ENCODE measurements at regions not wholly inside any gene's neighbourhood (a gene's known extent, or its start where the extent isn't known, plus 50 kb on each side); places are given as distances from the start of the nearest gene placed in this dataset.

DNA sequence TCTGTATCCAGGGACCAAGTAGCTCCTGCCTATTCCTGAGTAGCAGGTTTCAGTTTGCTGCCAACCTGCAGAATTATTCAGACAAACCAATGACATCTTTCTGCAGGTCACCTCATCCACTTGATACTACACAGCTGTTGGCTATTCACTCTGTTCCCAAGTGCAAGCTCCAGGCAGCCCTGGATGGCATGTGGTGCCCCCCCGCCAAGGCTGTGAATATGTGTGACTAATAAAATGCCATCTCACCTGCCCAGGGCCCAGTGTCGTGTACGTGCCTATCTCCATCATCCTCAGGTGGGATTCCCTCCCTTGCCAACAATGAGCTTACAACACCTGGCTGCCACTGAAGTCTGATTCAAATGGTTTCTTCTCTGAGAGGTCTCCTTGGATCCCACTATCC lies 125.8 kb downstream of the RAB11FIP2 start:
- Histone ChIP-seq H3K27me3 (ENCODE audit: insufficient read depth, low read length) (peaks cover 37% of the 10 kb centered on the region), H3K36me3 (ENCODE audit: control insufficient read depth in 1 of 2, insufficient read depth in 2 of 2, low read length in 2 of 2) (no peaks in the 10 kb centered on the region), H2AFZ (ENCODE audit: low read depth, low read length, poor library complexity, severe bottlenecking) (no peak overlapping the region), H3K9me3 (ENCODE audit: control insufficient read depth in 1 of 2, insufficient read depth in 1 of 2, low read depth in 1 of 2, low read length in 2 of 2) (no peaks in the 10 kb centered on the region), H4K20me1 (ENCODE audit: insufficient read depth) (no peaks in the 10 kb centered on the region), H3K4me1 (ENCODE audit: control insufficient read depth in 1 of 2, insufficient read depth in 2 of 2, low read length in 2 of 2) (no peaks in the 10 kb centered on the region), H3K9me2 (ENCODE audit: insufficient read depth) (no peaks in the 10 kb centered on the region), H3K4me2 (ENCODE audit: low read length) (no peak overlapping the region), H3K9ac (ENCODE audit: low read length) (no peak overlapping the region), H3K79me2 (ENCODE audit: insufficient read depth, low read length) (no peaks in the 10 kb centered on the region), H3K4me3 (replicated peaks in 1 of 2; ENCODE audit: low read depth in 1 of 2, low read length in 2 of 2) (no peak overlapping the region), H3K27ac (ENCODE audit: low read depth, low read length) (no peak overlapping the region)
- DNase-seq (ENCODE audit: low read depth, low spot score) (no peak), ATAC-seq (no peak)
- RAD21 ChIA-PET (ENCODE audit: low non-redundant PET in 1 of 2, low total read pairs in 2 of 2, uncharacterized antibody in 2 of 2, unreplicated experiment in 2 of 2), result no interaction called here
- intact Hi-C loops (cut with micrococcal nuclease), result no loop called here
- BruUV-seq (replicated peaks), result no TSS peak
- TF ChIP-seq, protein P1, sequence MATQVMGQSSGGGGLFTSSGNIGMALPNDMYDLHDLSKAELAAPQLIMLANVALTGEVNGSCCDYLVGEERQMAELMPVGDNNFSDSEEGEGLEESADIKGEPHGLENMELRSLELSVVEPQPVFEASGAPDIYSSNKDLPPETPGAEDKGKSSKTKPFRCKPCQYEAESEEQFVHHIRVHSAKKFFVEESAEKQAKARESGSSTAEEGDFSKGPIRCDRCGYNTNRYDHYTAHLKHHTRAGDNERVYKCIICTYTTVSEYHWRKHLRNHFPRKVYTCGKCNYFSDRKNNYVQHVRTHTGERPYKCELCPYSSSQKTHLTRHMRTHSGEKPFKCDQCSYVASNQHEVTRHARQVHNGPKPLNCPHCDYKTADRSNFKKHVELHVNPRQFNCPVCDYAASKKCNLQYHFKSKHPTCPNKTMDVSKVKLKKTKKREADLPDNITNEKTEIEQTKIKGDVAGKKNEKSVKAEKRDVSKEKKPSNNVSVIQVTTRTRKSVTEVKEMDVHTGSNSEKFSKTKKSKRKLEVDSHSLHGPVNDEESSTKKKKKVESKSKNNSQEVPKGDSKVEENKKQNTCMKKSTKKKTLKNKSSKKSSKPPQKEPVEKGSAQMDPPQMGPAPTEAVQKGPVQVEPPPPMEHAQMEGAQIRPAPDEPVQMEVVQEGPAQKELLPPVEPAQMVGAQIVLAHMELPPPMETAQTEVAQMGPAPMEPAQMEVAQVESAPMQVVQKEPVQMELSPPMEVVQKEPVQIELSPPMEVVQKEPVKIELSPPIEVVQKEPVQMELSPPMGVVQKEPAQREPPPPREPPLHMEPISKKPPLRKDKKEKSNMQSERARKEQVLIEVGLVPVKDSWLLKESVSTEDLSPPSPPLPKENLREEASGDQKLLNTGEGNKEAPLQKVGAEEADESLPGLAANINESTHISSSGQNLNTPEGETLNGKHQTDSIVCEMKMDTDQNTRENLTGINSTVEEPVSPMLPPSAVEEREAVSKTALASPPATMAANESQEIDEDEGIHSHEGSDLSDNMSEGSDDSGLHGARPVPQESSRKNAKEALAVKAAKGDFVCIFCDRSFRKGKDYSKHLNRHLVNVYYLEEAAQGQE (IDR thresholded peaks at IDR 0.05; ENCODE audit: low read depth), result no peak
- TF ChIP-seq ELF1 (IDR thresholded peaks at IDR 0.05; ENCODE audit: borderline replicate concordance, low read depth) (no peak), POLR2AphosphoS5 (IDR thresholded peaks at IDR 0.05; ENCODE audit: low read depth, low read length) (no peak), JUND (IDR thresholded peaks at IDR 0.05) (no peak)
- TF ChIP-seq, protein P2, sequence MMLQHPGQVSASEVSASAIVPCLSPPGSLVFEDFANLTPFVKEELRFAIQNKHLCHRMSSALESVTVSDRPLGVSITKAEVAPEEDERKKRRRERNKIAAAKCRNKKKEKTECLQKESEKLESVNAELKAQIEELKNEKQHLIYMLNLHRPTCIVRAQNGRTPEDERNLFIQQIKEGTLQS (IDR thresholded peaks at IDR 0.05), result no peak
- CTCF ChIA-PET, result no interaction called here
- POLR2A ChIA-PET, result no interaction called here

DNA sequence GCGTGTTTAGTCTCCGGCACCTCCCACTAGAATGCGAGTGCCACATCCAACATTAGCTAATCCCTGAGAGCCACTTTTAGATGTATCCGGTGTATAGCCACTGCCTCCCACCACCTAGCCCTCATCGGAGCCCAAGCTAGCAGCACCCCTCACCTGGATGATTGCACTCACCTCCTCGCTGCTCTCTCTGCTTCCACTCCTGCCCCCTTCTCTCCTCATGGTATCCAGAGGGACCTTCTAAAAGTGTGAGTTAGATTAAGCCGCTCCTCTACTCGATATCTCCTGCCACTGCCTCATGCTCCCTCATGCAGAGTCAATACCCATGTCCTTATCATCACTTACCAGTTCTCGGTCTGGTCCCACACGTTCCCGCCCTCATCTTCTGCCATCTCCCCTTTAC lies 125.3 kb downstream of the RAB11FIP2 start:
- Histone ChIP-seq H3K9ac (ENCODE audit: low read length) (no peak overlapping the region), H3K9me2 (ENCODE audit: insufficient read depth) (no peaks in the 10 kb centered on the region), H3K4me3 (replicated peaks in 1 of 2; ENCODE audit: low read depth in 1 of 2, low read length in 2 of 2) (no peak overlapping the region), H3K36me3 (ENCODE audit: control insufficient read depth in 1 of 2, insufficient read depth in 2 of 2, low read length in 2 of 2) (no peaks in the 10 kb centered on the region), H3K27ac (ENCODE audit: low read depth, low read length) (no peak overlapping the region), H3K4me1 (ENCODE audit: control insufficient read depth in 1 of 2, insufficient read depth in 2 of 2, low read length in 2 of 2) (no peaks in the 10 kb centered on the region), H4K20me1 (ENCODE audit: insufficient read depth) (no peaks in the 10 kb centered on the region), H3K4me2 (ENCODE audit: low read length) (no peak overlapping the region), H3K27me3 (ENCODE audit: insufficient read depth, low read length) (peaks cover 37% of the 10 kb centered on the region), H3K79me2 (ENCODE audit: insufficient read depth, low read length) (no peaks in the 10 kb centered on the region), H2AFZ (ENCODE audit: low read depth, low read length, poor library complexity, severe bottlenecking) (no peak overlapping the region), H3K9me3 (ENCODE audit: control insufficient read depth in 1 of 2, insufficient read depth in 1 of 2, low read depth in 1 of 2, low read length in 2 of 2) (no peaks in the 10 kb centered on the region)
- ATAC-seq, result no peak
- ChIA-PET RAD21 (ENCODE audit: low non-redundant PET in 1 of 2, low total read pairs in 2 of 2, uncharacterized antibody in 2 of 2, unreplicated experiment in 2 of 2) (no interaction called here), POLR2A (no interaction called here), CTCF (no interaction called here)
- TF ChIP-seq, protein P2 (IDR thresholded peaks at IDR 0.05), result no peak
- TF ChIP-seq SRF (IDR thresholded peaks at IDR 0.05; ENCODE audit: low read depth) (no peak), CBX3 (IDR thresholded peaks at IDR 0.05; ENCODE audit: low read depth) (no peak), CEBPB (IDR thresholded peaks at IDR 0.05; ENCODE audit: low read depth) (no peak), JUND (IDR thresholded peaks at IDR 0.05) (no peak), POLR2AphosphoS5 (IDR thresholded peaks at IDR 0.05; ENCODE audit: low read depth, low read length) (no peak), TCF7L2 (IDR thresholded peaks at IDR 0.05; ENCODE audit: borderline replicate concordance, extremely low read depth, insufficient read depth, insufficient read length) (no peak), SIN3A (IDR thresholded peaks at IDR 0.05; ENCODE audit: low read depth) (no peak)
- TF ChIP-seq, protein P1 (IDR thresholded peaks at IDR 0.05; ENCODE audit: low read depth), result no peak
- BruUV-seq (replicated peaks), result no TSS peak
- no peak for DNase-seq (ENCODE audit: low read depth, low spot score)
- intact Hi-C loops (cut with micrococcal nuclease), result no loop called here
